IPS-15b (cell line): ENCODE measurements at regions not wholly inside any gene's neighbourhood (a gene's known extent, or its start where the extent isn't known, plus 50 kb on each side); places are given as distances from the start of the nearest gene placed in this dataset.

ENCODE experiments used
- H3K27me3 ChIP-seq: one replicate; pipeline ENCODE4 v1.6.1; 2013; ENCODE audit warnings: low read length; ENCODE audit not compliant: control insufficient read depth, insufficient read depth
- H3K36me3 ChIP-seq: one replicate; pipeline ENCODE4 v1.6.1; 2013; ENCODE audit warnings: low read length; ENCODE audit not compliant: control insufficient read depth, insufficient read depth
- H3K4me1 ChIP-seq: one replicate; pipeline ENCODE4 v1.6.1; 2013; ENCODE audit warnings: mild to moderate bottlenecking, low read length; ENCODE audit not compliant: control insufficient read depth, insufficient read depth
- H3K4me3 ChIP-seq: one replicate; pipeline ENCODE4 v1.5.1; 2013; ENCODE audit warnings: low read depth, low read length
- H3K9ac ChIP-seq: one replicate; pipeline ENCODE4 v1.6.1; 2013; ENCODE audit warnings: low read depth, mild to moderate bottlenecking, low read length
- H3K9me3 ChIP-seq: one replicate; pipeline ENCODE4 v1.6.1; 2013; ENCODE audit warnings: mild to moderate bottlenecking, low read length; ENCODE audit not compliant: control insufficient read depth, insufficient read depth

- H3K9me3 ChIP-seq, result no peaks in the 10 kb centered on the region
- H3K4me1 ChIP-seq, result no peaks in the 10 kb centered on the region
- no peaks in the 10 kb centered on the region for H3K27me3 ChIP-seq
- H3K36me3 ChIP-seq, result no peaks in the 10 kb centered on the region
- H3K9ac ChIP-seq, result no peak overlapping the region
- H3K4me3 ChIP-seq, result no peak overlapping the region
Observed at GRCh38 chr4:175450446-175450845, 361.6 kb downstream of the GPM6A start.

GRCh38 chr4:175451238-175451965 lies 360.7 kb downstream of the GPM6A start:
- H3K4me1 ChIP-seq, result no peaks in the 10 kb centered on the region
- no peak overlapping the region for H3K4me3 ChIP-seq
- no peak overlapping the region for H3K9ac ChIP-seq
- no peaks in the 10 kb centered on the region for H3K9me3 ChIP-seq
- no peaks in the 10 kb centered on the region for H3K36me3 ChIP-seq
- no peaks in the 10 kb centered on the region for H3K27me3 ChIP-seq

- Histone ChIP-seq H3K4me1 (no peaks in the 10 kb centered on the region), H3K36me3 (no peaks in the 10 kb centered on the region), H3K4me3 (no peak overlapping the region), H3K27me3 (no peaks in the 10 kb centered on the region), H3K9me3 (no peaks in the 10 kb centered on the region), H3K9ac (no peak overlapping the region)
Observed at GRCh38 chr4:175453456-175453855, 358.6 kb downstream of the GPM6A start.

- no peak overlapping the region for H3K9ac ChIP-seq
- no peaks in the 10 kb centered on the region for H3K4me1 ChIP-seq
- no peaks in the 10 kb centered on the region for H3K27me3 ChIP-seq
Observed at GRCh38 chr4:175456131-175456530, 355.9 kb downstream of the GPM6A start.

GRCh38 chr4:175457956-175458355 lies 354.1 kb downstream of the GPM6A start:
- Histone ChIP-seq H3K4me3 (no peak overlapping the region), H3K4me1 (no peaks in the 10 kb centered on the region), H3K36me3 (no peaks in the 10 kb centered on the region)

More at GRCh38 chr4:175456131-175456530, 355.9 kb downstream of the GPM6A start:
- no peaks in the 10 kb centered on the region for H3K36me3 ChIP-seq
- no peaks in the 10 kb centered on the region for H3K9me3 ChIP-seq
- no peak overlapping the region for H3K4me3 ChIP-seq

GRCh38 chr4:175459571-175459970 lies 352.5 kb downstream of the GPM6A start:
- Histone ChIP-seq H3K36me3 (no peaks in the 10 kb centered on the region), H3K4me3 (no peak overlapping the region), H3K4me1 (no peaks in the 10 kb centered on the region), H3K9ac (no peak overlapping the region), H3K9me3 (no peaks in the 10 kb centered on the region), H3K27me3 (no peaks in the 10 kb centered on the region)

More at GRCh38 chr4:175457956-175458355, 354.1 kb downstream of the GPM6A start:
- Histone ChIP-seq H3K9ac (no peak overlapping the region), H3K27me3 (no peaks in the 10 kb centered on the region), H3K9me3 (no peaks in the 10 kb centered on the region)

GRCh38 chr4:175460414-175460813 lies 351.6 kb downstream of the GPM6A start:
- H3K4me3 ChIP-seq, result no peak overlapping the region

GRCh38 chr4:175469514-175469913 lies 342.6 kb downstream of the GPM6A start:
- no peaks in the 10 kb centered on the region for H3K27me3 ChIP-seq
- H3K4me3 ChIP-seq, result no peak overlapping the region
- no peaks in the 10 kb centered on the region for H3K4me1 ChIP-seq
- no peaks in the 10 kb centered on the region for H3K9me3 ChIP-seq
- H3K36me3 ChIP-seq, result no peaks in the 10 kb centered on the region
- no peak overlapping the region for H3K9ac ChIP-seq

More at GRCh38 chr4:175460414-175460813, 351.6 kb downstream of the GPM6A start:
- no peaks in the 10 kb centered on the region for H3K4me1 ChIP-seq
- H3K27me3 ChIP-seq, result no peaks in the 10 kb centered on the region
- no peak overlapping the region for H3K9ac ChIP-seq
- H3K9me3 ChIP-seq, result no peaks in the 10 kb centered on the region
- H3K36me3 ChIP-seq, result no peaks in the 10 kb centered on the region

GRCh38 chr4:175470131-175470530 lies 341.9 kb downstream of the GPM6A start:
- no peaks in the 10 kb centered on the region for H3K36me3 ChIP-seq
- H3K4me3 ChIP-seq, result no peak overlapping the region
- H3K9ac ChIP-seq, result no peak overlapping the region
- no peaks in the 10 kb centered on the region for H3K4me1 ChIP-seq
- no peaks in the 10 kb centered on the region for H3K27me3 ChIP-seq
- no peaks in the 10 kb centered on the region for H3K9me3 ChIP-seq

- Histone ChIP-seq H3K9me3 (no peaks in the 10 kb centered on the region), H3K9ac (no peak overlapping the region), H3K4me3 (no peak overlapping the region), H3K4me1 (no peaks in the 10 kb centered on the region), H3K27me3 (no peaks in the 10 kb centered on the region), H3K36me3 (no peaks in the 10 kb centered on the region)
Observed at GRCh38 chr4:175480404-175480803, 331.7 kb downstream of the GPM6A start.

GRCh38 chr4:175499735-175500352 lies 312.2 kb downstream of the GPM6A start:
- no peak overlapping the region for H3K9ac ChIP-seq
- H3K27me3 ChIP-seq, result no peaks in the 10 kb centered on the region
- H3K9me3 ChIP-seq, result no peaks in the 10 kb centered on the region
- no peaks in the 10 kb centered on the region for H3K36me3 ChIP-seq
- no peak overlapping the region for H3K4me3 ChIP-seq
- no peaks in the 10 kb centered on the region for H3K4me1 ChIP-seq

- H3K27me3 ChIP-seq, result no peaks in the 10 kb centered on the region
- no peak overlapping the region for H3K4me3 ChIP-seq
- H3K9ac ChIP-seq, result no peak overlapping the region
- no peaks in the 10 kb centered on the region for H3K9me3 ChIP-seq
- no peaks in the 10 kb centered on the region for H3K4me1 ChIP-seq
- H3K36me3 ChIP-seq, result no peaks in the 10 kb centered on the region
Observed at GRCh38 chr4:175504318-175504717, 307.7 kb downstream of the GPM6A start.
